ENCODE measurements at regions not wholly inside any gene's neighbourhood (a gene's known extent, or its start where the extent isn't known, plus 50 kb on each side); places are given as distances from the start of the nearest gene placed in this dataset.

- TF ChIP-seq, protein P1, sequence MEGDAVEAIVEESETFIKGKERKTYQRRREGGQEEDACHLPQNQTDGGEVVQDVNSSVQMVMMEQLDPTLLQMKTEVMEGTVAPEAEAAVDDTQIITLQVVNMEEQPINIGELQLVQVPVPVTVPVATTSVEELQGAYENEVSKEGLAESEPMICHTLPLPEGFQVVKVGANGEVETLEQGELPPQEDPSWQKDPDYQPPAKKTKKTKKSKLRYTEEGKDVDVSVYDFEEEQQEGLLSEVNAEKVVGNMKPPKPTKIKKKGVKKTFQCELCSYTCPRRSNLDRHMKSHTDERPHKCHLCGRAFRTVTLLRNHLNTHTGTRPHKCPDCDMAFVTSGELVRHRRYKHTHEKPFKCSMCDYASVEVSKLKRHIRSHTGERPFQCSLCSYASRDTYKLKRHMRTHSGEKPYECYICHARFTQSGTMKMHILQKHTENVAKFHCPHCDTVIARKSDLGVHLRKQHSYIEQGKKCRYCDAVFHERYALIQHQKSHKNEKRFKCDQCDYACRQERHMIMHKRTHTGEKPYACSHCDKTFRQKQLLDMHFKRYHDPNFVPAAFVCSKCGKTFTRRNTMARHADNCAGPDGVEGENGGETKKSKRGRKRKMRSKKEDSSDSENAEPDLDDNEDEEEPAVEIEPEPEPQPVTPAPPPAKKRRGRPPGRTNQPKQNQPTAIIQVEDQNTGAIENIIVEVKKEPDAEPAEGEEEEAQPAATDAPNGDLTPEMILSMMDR (IDR thresholded peaks at IDR 0.05): no peak
- H3K9me3 Mint-ChIP-seq: no peaks in the 10 kb centered on the region
- DNase-seq: no peak
- H3K27ac Mint-ChIP-seq: no peak overlapping the region
- H3K36me3 Mint-ChIP-seq (ENCODE audit: low read depth): no peaks in the 10 kb centered on the region
- no peak overlapping the region for H3K4me3 Mint-ChIP-seq
- peaks cover 9% of the 10 kb centered on the region for H3K27me3 Mint-ChIP-seq (ENCODE audit: low read depth, poor library complexity)
- no peaks in the 10 kb centered on the region for H3K4me1 Mint-ChIP-seq
Measured at GRCh38 chr1:55287723-55288122, 72.6 kb upstream of the USP24 start.

GRCh38 chr1:55286856-55287602 lies 71.9 kb upstream of the USP24 start:
- no peak overlapping the region for H3K4me3 Mint-ChIP-seq
- no peaks in the 10 kb centered on the region for H3K4me1 Mint-ChIP-seq
- H3K9me3 Mint-ChIP-seq: no peaks in the 10 kb centered on the region
- H3K27ac Mint-ChIP-seq: no peak overlapping the region
- H3K36me3 Mint-ChIP-seq (ENCODE audit: low read depth): no peaks in the 10 kb centered on the region
- TF ChIP-seq, protein P1 (IDR thresholded peaks at IDR 0.05): no peak
- DNase-seq: no peak
- peaks cover 9% of the 10 kb centered on the region for H3K27me3 Mint-ChIP-seq (ENCODE audit: low read depth, poor library complexity)

DNA sequence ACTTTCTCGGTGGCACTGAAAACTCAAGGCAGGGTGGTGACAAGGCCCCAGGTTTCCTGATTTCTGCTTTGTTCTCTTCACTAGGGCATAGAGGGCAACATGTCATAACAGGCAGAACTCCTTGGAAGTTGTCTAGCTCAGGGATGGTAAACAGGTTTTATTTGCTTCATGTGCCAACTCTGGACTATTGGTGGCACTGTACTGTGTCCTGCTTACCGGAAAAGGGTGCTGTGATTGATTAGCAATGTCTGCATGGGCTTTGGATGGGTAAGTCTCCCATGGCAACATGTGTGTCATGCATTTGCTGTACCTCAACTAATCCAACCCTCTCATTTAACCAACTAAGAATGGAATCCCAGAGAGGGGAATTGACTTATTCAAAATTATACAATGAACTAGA lies 70.7 kb upstream of the USP24 start:
- H3K27ac Mint-ChIP-seq: no peak overlapping the region
- no peaks in the 10 kb centered on the region for H3K9me3 Mint-ChIP-seq
- H3K4me1 Mint-ChIP-seq: no peaks in the 10 kb centered on the region
- DNase-seq: no peak
- H3K27me3 Mint-ChIP-seq (ENCODE audit: low read depth, poor library complexity): peaks cover 9% of the 10 kb centered on the region
- TF ChIP-seq, protein P1 (IDR thresholded peaks at IDR 0.05): no peak
- no peak overlapping the region for H3K4me3 Mint-ChIP-seq
- no peaks in the 10 kb centered on the region for H3K36me3 Mint-ChIP-seq (ENCODE audit: low read depth)

DNA sequence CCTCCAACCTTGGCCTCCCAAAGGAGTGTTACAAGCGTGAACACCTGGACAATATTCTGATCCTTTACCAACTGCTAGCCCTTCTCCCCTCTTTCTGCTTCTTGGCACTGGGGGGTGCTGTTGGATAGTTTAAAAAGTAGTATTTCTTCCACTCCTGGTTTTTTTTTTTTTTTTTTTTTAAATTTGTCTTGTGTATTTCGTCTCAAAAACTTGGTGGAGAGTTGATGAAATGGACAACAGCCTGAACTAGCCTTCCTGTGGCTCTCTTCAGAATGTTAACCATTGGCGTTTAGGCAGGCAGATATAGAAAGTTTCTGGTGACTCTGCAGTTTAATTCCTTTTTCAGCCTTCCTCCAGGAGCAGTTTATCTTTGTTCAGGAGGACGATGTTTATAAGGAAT lies 69.7 kb upstream of the USP24 start:
- DNase-seq: peak; percentile 32
- H3K4me1 Mint-ChIP-seq: no peaks in the 10 kb centered on the region
- H3K27ac Mint-ChIP-seq: no peak overlapping the region
- H3K36me3 Mint-ChIP-seq (ENCODE audit: low read depth): no peaks in the 10 kb centered on the region
- H3K4me3 Mint-ChIP-seq: no peak overlapping the region
- H3K27me3 Mint-ChIP-seq (ENCODE audit: low read depth, poor library complexity): peaks cover 9% of the 10 kb centered on the region
- no peaks in the 10 kb centered on the region for H3K9me3 Mint-ChIP-seq
- TF ChIP-seq, protein P1 (IDR thresholded peaks at IDR 0.05): peak; percentile 58

DNA sequence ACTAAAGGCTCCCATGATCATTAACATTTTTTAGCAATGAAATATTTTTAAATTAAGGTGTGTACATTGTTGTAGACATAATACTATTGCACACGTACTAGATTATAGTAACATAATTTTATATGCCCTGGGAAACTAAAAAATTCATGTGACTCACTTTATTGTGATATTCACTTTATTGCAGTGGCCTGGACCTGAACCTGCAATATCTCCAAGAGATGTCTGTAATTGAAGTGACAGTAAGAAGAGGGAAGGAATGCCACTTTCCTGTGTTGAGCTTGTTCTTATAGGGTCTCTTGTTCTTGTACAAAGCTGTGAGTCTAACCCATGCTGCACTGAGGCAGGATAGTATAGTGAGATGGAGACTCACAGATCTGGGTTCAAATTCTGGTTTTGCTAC lies 66.9 kb upstream of the USP24 start:
- Mint-ChIP-seq H3K4me3 (no peak overlapping the region), H3K4me1 (peaks cover 13% of the 10 kb centered on the region), H3K36me3 (ENCODE audit: low read depth) (no peaks in the 10 kb centered on the region), H3K27ac (no peak overlapping the region), H3K9me3 (no peaks in the 10 kb centered on the region), H3K27me3 (ENCODE audit: low read depth, poor library complexity) (peaks cover 8% of the 10 kb centered on the region)
- TF ChIP-seq, protein P1 (IDR thresholded peaks at IDR 0.05): no peak
- no peak for DNase-seq

DNA sequence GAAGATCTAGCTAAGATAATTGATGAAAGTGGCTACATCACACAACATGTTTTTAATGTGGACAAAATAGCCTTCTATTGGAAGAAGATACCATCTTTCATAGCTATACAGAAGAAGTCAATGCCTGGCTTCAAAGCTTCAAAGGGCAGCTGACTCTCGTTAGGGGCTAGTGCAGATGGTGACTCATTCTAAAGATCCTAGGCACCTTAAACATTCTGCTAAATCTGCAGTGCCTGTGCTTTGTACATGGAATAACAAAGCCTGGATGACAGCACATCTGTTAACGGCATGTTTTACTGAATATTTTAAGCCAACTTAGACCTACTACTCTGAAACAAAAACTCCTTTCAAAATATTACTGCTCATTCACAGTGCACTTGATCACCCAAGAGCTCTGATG lies 65.6 kb upstream of the USP24 start:
- no peak overlapping the region for H3K4me3 Mint-ChIP-seq
- H3K27me3 Mint-ChIP-seq (ENCODE audit: low read depth, poor library complexity): peaks cover 10% of the 10 kb centered on the region
- no peak overlapping the region for H3K27ac Mint-ChIP-seq
- no peaks in the 10 kb centered on the region for H3K9me3 Mint-ChIP-seq
- TF ChIP-seq, protein P1 (IDR thresholded peaks at IDR 0.05): no peak
- peaks cover 19% of the 10 kb centered on the region for H3K4me1 Mint-ChIP-seq
- no peaks in the 10 kb centered on the region for H3K36me3 Mint-ChIP-seq (ENCODE audit: low read depth)
- no peak for DNase-seq

Data from nephron progenitor cell (in vitro differentiated cells).